BLaER1 treated with 17β-estradiol and CSF1 and Interleukin-3, amounts not matched to agents 10 nM and 100 nM (cell line): ENCODE measurements at regions not wholly inside any gene's neighbourhood (a gene's known extent, or its start where the extent isn't known, plus 50 kb on each side); places are given as distances from the start of the nearest gene placed in this dataset.
"Not testable (repeated sequence)": the region's sequence is repeated elsewhere in the genome, so short reads cannot be mapped to it uniquely, and the experiment has no call there.

ENCODE experiments used
- H3K27ac ChIP-seq, 11 experiments: shearing (Covaris generic); formaldehyde crosslinking; 2 replicates each; pipeline ENCODE4 v1.8.1; 2022
- H3K27me3 ChIP-seq, 11 experiments: shearing (Covaris generic); formaldehyde crosslinking; 2 replicates each; pipeline ENCODE4 v1.8.1; 2022
- H3K36me3 ChIP-seq, 11 experiments: shearing (Covaris generic); formaldehyde crosslinking; 2 replicates each; pipeline ENCODE4 v1.8.1; 2022
- H3K4me1 ChIP-seq, 10 experiments: shearing (Covaris generic); formaldehyde crosslinking; 2 replicates each; pipeline ENCODE4 v1.8.1; 2022
- H3K4me2 ChIP-seq, 11 experiments: shearing (Covaris generic); formaldehyde crosslinking; 2 replicates each; pipeline ENCODE4 v1.8.1; 2022
- H3K4me3 ChIP-seq, 10 experiments: shearing (Covaris generic); formaldehyde crosslinking; 2 replicates each; pipeline ENCODE4 v1.8.1; 2022
- H3K9ac ChIP-seq, 11 experiments: shearing (Covaris generic); formaldehyde crosslinking; 2 replicates each; pipeline ENCODE4 v1.8.1; 2022
- H3K9me3 ChIP-seq, 11 experiments: shearing (Covaris generic); formaldehyde crosslinking; replicated peaks in 1 of 11; 2 replicates each; pipeline ENCODE4 v1.8.1; 2022
- H4K20me1 ChIP-seq, 11 experiments: shearing (Covaris generic); formaldehyde crosslinking; 2 replicates each; pipeline ENCODE4 v1.8.1; 2022
- Cebpa-rat ChIP-seq, 11 experiments: shearing (Covaris generic); IDR thresholded peaks; 2 replicates each; pipeline ENCODE4 v1.8.1; 2022

GRCh38 chr10:61016007-61016406 lies 72.0 kb upstream of the RHOBTB1 start:
- no peak overlapping the region for H3K27ac ChIP-seq

GRCh38 chr10:61010863-61011262 lies 66.9 kb upstream of the RHOBTB1 start:
- H3K4me2 ChIP-seq = no peak overlapping the region
- no peaks in the 10 kb centered on the region for H4K20me1 ChIP-seq
- no peak overlapping the region for H3K27ac ChIP-seq
- TF ChIP-seq Cebpa-rat (IDR thresholded peaks at IDR 0.05) = no peak
- peaks cover 0 to 12% (median 0%) of the 10 kb centered on the region in 11 experiments; a peak in 4 of 22 replicates for H3K9me3 ChIP-seq
- no peak overlapping the region for H3K9ac ChIP-seq
- H3K4me3 ChIP-seq = no peak overlapping the region
- H3K4me1 ChIP-seq = no peaks in the 10 kb centered on the region
- no peaks in the 10 kb centered on the region for H3K36me3 ChIP-seq
- no peaks in the 10 kb centered on the region for H3K27me3 ChIP-seq

More at GRCh38 chr10:61016007-61016406, 72.0 kb upstream of the RHOBTB1 start:
- no peaks in the 10 kb centered on the region for H3K27me3 ChIP-seq
- no peak for TF ChIP-seq Cebpa-rat (IDR thresholded peaks at IDR 0.05)
- no peaks in the 10 kb centered on the region for H4K20me1 ChIP-seq
- no peaks in the 10 kb centered on the region for H3K36me3 ChIP-seq
- H3K4me1 ChIP-seq = no peaks in the 10 kb centered on the region
- no peak overlapping the region for H3K9ac ChIP-seq
- H3K9me3 ChIP-seq = no peaks in the 10 kb centered on the region
- no peak overlapping the region for H3K4me3 ChIP-seq
- no peak overlapping the region for H3K4me2 ChIP-seq

- not testable (repeated sequence) for H3K27ac ChIP-seq, H3K4me3 ChIP-seq, H3K36me3 ChIP-seq, H3K4me2 ChIP-seq, H3K9ac ChIP-seq, H4K20me1 ChIP-seq, H3K9me3 ChIP-seq, H3K4me1 ChIP-seq
- peaks cover 23 to 30% (median 26%) of the 10 kb centered on the region in 11 experiments for H3K27me3 ChIP-seq
Measured at GRCh38 chr10:61003069-61003468, 59.1 kb upstream of the RHOBTB1 start.

GRCh38 chr10:61001731-61002122 lies 57.7 kb upstream of the RHOBTB1 start:
- no peak overlapping the region for H3K27ac ChIP-seq
- H3K9me3 ChIP-seq = no peaks in the 10 kb centered on the region
- no peak for TF ChIP-seq Cebpa-rat (IDR thresholded peaks at IDR 0.05)
- no peaks in the 10 kb centered on the region for H3K36me3 ChIP-seq
- peaks cover 23 to 30% (median 26%) of the 10 kb centered on the region in 11 experiments for H3K27me3 ChIP-seq
- H4K20me1 ChIP-seq = no peaks in the 10 kb centered on the region; a peak in 1 of 22 replicates
- H3K4me2 ChIP-seq = peak overlapping the region; percentile 67 to 89 (median 82)
- H3K4me1 ChIP-seq = peaks cover 0 to 3% (median 0%) of the 10 kb centered on the region in 10 experiments; a peak in 2 of 20 replicates
- peak overlapping the region; percentile 30 to 68 (median 54); a peak in 18 of 20 replicates for H3K4me3 ChIP-seq
- H3K9ac ChIP-seq = peak overlapping the region in 3 of 11 experiments; percentile 41 to 48 (median 46); a peak in 6 of 22 replicates

GRCh38 chr10:61000769-61001730 lies 57.1 kb upstream of the RHOBTB1 start:
- no peaks in the 10 kb centered on the region for H3K9me3 ChIP-seq
- no peaks in the 10 kb centered on the region; a peak in 1 of 22 replicates for H4K20me1 ChIP-seq
- H3K27me3 ChIP-seq = peaks cover 23 to 30% (median 26%) of the 10 kb centered on the region in 11 experiments
- no peak overlapping the region for H3K27ac ChIP-seq
- H3K36me3 ChIP-seq = no peaks in the 10 kb centered on the region
- peak overlapping the region; percentile 30 to 68 (median 54); a peak in 18 of 20 replicates for H3K4me3 ChIP-seq
- H3K4me1 ChIP-seq = peaks cover 0 to 3% (median 0%) of the 10 kb centered on the region in 10 experiments; a peak in 2 of 20 replicates
- no peak for TF ChIP-seq Cebpa-rat (IDR thresholded peaks at IDR 0.05)
- peak overlapping the region in 3 of 11 experiments; percentile 41 to 48 (median 46); a peak in 6 of 22 replicates for H3K9ac ChIP-seq
- peak overlapping the region; percentile 67 to 89 (median 82) for H3K4me2 ChIP-seq

- Histone ChIP-seq H3K36me3 (no peaks in the 10 kb centered on the region), H4K20me1 (no peaks in the 10 kb centered on the region; a peak in 1 of 22 replicates), H3K27ac (no peak overlapping the region), H3K27me3 (peaks cover 23 to 30% (median 26%) of the 10 kb centered on the region in 11 experiments), H3K4me3 (no peak overlapping the region), H3K4me1 (peaks cover 0 to 3% (median 0%) of the 10 kb centered on the region in 10 experiments; a peak in 2 of 20 replicates), H3K9ac (no peak overlapping the region), H3K9me3 (no peaks in the 10 kb centered on the region), H3K4me2 (no peak overlapping the region)
- TF ChIP-seq Cebpa-rat (IDR thresholded peaks at IDR 0.05) = no peak
Measured at GRCh38 chr10:60998932-60999331, 54.9 kb upstream of the RHOBTB1 start.

- 0 out of 20 replicates have a peak, but pooled peaks cover 0 to 5% (median 0%) of the 10 kb centered on the region in 10 experiments for H3K4me1 ChIP-seq
- no peak for TF ChIP-seq Cebpa-rat (IDR thresholded peaks at IDR 0.05)
- H3K27me3 ChIP-seq = no peaks in the 10 kb centered on the region
- no peaks in the 10 kb centered on the region for H3K36me3 ChIP-seq
- H3K9me3 ChIP-seq = no peaks in the 10 kb centered on the region
- no peak overlapping the region for H3K4me3 ChIP-seq
- H3K27ac ChIP-seq = no peak overlapping the region
- H3K9ac ChIP-seq = no peak overlapping the region
- H4K20me1 ChIP-seq = no peaks in the 10 kb centered on the region
- H3K4me2 ChIP-seq = no peak overlapping the region
Measured at GRCh38 chr10:60994128-60994527, 50.1 kb upstream of the RHOBTB1 start.
